HG02642 (cell line): ENCODE measurements at regions not wholly inside any gene's neighbourhood (a gene's known extent, or its start where the extent isn't known, plus 50 kb on each side); places are given as distances from the start of the nearest gene placed in this dataset.
"Not testable (repeated sequence)": the region's sequence is repeated elsewhere in the genome, so short reads cannot be mapped to it uniquely, and the experiment has no call there.

ENCODE experiments used
- ATAC-seq: cut with Tn5 transposase; IDR thresholded peaks from one replicate; pipeline ENCODE4 v1.9.1; 2021; ENCODE audit warnings: mild to moderate bottlenecking; ENCODE audit not compliant: unreplicated experiment, poor library complexity

- ATAC-seq = no peak
Observed at GRCh38 chr4:170872794-170873193, 783.0 kb upstream of the AADAT start.

GRCh38 chr4:170868170-170868569 is 778.4 kb upstream of the AADAT start:
- no peak for ATAC-seq

- ATAC-seq = no peak
Observed at GRCh38 chr4:170854097-170854496, 764.3 kb upstream of the AADAT start.

GRCh38 chr4:170853422-170854021 is 763.8 kb upstream of the AADAT start:
- peak; percentile 85 for ATAC-seq

- ATAC-seq = no peak
Observed at GRCh38 chr4:170849969-170850368, 760.2 kb upstream of the AADAT start.

DNA sequence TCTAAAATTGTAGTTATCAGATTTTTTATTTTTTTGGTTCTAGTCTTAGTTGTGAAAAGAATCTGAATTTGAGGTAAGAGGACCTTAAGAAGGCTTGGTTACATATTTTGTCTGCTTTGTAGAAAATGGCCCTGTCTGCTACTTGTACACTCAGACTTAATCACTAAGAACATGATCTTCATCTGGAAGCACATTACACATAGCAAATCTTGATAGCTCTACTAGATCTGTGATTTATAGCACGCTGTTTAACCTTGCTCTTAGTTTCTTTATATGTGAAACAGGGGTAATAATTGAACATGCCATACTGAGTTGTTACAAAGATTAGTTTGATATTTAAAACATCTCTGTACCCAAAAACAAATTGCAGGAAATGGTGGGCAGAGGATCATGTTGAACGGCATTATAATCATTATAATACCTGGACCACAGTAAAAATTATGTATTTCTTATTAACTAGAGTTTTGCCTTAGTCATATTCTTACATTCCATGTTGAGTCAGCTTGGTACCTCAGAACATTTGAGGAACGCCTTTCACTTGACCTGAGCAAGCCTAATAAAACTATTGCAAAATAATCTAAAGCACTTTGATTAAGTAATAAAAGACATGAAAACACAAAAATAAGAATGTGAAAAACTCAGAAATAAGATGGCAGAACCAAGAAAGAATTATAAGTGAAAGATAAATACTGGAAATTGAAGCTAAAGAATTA is 738.0 kb upstream of the AADAT start:
- ATAC-seq = no peak

DNA sequence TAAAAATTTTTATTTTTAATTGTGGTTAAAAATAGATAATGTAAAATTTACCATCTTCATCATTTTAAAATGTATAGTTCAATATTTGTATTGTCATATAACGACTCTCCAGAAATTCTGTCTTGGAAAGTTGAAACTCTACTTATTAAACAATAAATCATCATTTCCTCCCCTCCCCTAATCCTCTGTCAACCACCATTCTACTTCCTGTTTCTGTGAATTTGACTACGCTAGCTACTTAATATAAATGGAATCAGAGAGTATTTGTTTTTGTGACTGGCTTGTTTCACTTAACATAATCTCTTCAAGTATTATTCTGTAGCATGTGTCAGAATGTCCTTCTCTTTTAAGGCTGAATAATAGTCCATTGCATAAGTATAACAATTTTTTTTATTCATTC is 729.0 kb upstream of the AADAT start:
- ATAC-seq = no peak

DNA sequence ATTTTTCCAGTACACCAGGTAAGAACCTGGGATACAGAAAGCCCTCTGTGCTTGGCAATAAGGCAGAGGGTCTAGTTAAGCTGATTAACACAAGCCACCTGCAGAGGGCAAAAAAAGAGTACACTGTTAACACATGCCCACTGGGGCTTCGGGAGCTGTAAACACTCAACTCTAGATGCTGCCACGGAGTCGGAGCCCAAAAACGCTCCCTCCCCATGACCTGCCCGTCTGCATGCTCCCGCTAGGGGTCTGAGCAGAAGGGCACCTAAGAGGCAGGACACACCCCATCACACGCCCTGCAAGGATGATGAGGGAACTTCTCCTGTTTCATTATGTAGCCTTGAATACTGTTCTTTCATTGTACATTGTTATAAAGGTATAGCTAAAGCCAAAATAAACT is 715.6 kb upstream of the AADAT start:
- no peak for ATAC-seq

DNA sequence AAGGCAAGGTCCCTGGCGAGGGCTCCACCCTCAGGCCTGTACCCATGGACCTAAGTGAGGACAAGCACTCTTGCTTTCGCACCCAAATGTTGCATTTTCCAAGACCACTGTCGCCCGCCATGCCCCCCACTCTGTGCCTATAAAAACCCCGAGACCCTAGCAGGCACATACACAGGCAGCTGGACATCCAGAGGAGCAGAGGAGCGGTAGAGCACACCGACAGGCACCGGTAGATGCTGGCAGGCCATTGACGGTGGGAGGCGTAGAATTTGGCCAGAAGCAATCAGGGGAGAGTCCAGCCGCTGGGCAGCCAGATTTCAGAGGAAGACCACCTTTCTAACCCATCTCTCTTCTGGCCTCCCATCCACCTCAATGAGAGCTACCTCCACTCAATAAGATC is 715.2 kb upstream of the AADAT start:
- no peak for ATAC-seq

- ATAC-seq = no peak
Observed at GRCh38 chr4:170803492-170803891, 713.7 kb upstream of the AADAT start.

- no peak for ATAC-seq
Observed at GRCh38 chr4:170801771-170802170, 712.0 kb upstream of the AADAT start.

DNA sequence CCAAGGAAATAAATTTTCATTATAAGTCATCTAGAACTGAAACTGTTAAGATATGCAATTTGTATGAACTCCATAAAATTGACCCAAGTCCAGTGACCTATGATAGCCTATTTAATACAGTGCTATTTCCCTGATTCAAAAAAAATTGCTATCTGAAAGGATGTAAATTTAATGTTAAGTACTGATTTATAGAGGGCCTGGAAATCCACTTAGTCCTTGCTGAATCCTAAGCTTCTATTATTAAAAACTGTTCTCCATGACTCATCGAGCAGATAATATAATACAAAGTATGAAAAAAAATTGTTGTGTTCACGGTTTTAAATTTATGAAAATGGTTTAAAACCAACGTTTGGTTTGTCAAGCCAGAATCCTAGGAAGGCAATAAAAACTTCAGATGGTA is 704.8 kb upstream of the AADAT start:
- no peak for ATAC-seq

- not testable (repeated sequence) for ATAC-seq
Observed at GRCh38 chr4:170788540-170789051, 698.8 kb upstream of the AADAT start.

DNA sequence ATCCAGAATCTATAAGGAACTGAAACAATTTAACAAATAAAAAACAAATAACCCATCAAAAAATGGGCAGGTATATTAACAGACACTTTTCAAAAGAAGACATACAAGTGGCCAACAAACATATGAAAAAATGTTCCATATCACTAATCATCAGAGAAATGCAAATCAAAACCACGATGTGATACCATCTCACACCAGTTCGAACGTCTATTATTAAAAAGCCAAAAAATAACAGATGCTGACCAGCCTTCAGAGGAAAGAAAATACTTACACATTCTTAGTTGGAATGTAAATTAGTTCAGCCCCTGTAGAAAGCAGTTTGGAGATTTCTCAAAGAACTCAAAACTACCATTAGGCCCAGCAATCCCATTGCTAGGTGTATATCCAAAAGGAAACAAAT is 687.9 kb upstream of the AADAT start:
- no peak for ATAC-seq

GRCh38 chr4:170776983-170777382 is 687.2 kb upstream of the AADAT start:
- ATAC-seq = no peak

DNA sequence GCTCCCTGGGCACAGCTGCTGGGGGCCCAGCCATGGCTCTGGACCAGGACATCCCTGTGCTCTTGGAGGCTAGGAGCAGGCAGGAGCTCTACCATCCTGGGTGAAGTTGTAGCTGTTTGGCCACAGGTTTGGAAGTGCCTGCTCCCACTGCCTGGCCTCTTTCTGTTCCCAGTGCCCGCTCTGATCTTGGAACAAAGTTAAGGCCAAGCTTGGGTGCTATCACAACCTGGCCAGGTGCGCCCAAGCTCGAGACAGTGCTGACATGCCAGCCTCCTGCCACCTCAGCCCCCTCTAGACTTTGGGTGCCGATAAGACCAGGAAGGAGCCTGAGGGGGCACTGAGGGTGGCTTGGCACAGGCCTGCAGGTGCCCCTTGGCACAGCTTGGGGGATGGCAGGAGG is 686.1 kb upstream of the AADAT start:
- no peak for ATAC-seq

GRCh38 chr4:170773709-170774273 is 684.0 kb upstream of the AADAT start:
- no peak for ATAC-seq

DNA sequence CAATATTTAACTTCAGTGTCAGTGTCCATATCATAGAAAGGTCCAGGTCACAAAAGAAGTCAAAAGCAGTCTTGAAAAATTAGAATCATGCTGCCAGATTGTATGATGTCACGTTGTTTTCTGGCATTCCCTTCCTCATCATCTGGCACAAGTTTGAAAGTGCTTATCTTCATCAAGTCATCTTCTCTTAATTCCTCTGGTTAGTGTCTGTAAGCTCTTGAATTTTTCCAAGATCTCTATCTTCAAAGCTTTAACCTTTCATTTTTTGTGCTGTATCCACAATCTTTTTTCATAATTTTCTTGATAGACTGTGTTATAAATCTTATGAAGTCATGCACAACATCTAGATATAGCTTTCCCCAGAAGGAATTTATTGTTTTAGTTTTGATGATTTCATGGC is 682.7 kb upstream of the AADAT start:
- ATAC-seq = no peak

GRCh38 chr4:170770664-170771063 is 680.9 kb upstream of the AADAT start:
- no peak for ATAC-seq

GRCh38 chr4:170769862-170770261 is 680.1 kb upstream of the AADAT start:
- no peak for ATAC-seq

- ATAC-seq = no peak
Observed at GRCh38 chr4:170758988-170759387, 669.2 kb upstream of the AADAT start.

DNA sequence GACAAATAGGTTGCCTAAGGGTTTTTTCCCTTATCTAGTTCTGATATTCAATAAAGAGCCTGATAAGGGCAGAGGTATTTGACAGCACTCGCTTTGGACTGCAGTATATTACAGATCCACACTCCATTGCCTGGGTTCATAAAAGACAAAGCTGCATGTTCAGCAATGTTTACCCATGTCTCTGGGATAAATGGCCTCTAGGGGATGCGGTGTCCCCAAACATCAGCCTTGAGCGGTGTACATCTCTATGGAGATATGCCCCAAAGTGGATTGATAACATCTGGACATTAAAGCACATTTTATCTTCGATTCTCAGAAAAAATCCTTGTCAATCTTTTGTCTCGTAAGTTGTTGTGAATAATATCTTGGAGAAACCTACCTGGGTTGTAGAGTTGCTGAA is 660.8 kb upstream of the AADAT start:
- no peak for ATAC-seq
